ENCODE measurements at regions not wholly inside any gene's neighbourhood (a gene's known extent, or its start where the extent isn't known, plus 50 kb on each side); places are given as distances from the start of the nearest gene placed in this dataset.
A peak's percentile ranks its signal among the peaks of the same experiment; 100 is the strongest.
"Not testable (repeated sequence)": the region's sequence is repeated elsewhere in the genome, so short reads cannot be mapped to it uniquely, and the experiment has no call there.

DNA sequence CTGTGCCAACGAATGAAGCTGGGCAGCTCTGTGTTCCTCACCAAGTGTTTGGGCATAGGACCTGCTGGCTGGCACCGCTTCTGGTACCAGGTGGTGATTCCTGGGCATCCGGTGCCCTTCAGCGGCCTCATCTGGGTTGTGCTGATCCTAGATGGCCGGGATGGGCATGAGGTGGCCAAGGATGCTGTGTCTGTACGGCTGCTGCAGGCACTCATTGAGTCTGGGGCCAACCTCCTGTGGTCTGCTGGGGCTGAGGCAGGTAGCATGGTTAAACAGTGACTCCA lies 96.1 kb upstream of the PLEKHM1 start:
- DNase-seq (ENCODE audit: low spot score) = not testable (repeated sequence)

- DNase-seq (ENCODE audit: low spot score) = peak; percentile 83
These were observed 102.0 kb upstream of the PLEKHM1 start for GRCh38 chr17:45592433-45592923.

DNA sequence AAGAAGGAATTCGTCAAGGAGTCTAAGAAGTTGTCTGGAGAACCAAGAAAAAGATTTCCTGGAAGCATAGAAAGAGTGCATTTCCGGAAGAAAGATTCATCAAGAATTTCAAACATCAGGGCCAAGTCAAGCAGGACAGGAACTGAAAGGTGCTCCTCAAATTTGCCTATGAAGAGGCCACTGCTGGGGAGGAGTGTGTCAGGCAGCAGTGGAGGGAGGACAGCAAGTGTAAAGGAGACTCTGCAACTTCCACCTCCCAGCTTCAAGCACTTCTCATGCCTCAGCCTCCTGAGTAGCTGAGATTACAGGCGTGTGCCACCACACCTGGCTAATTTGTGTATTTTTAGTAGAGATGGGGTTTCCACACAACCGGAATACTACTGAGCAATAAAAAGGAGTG lies 105.8 kb upstream of the PLEKHM1 start:
- DNase-seq (ENCODE audit: low spot score) = peak; percentile 25

GRCh38 chr17:45600052-45601012 lies 109.8 kb upstream of the PLEKHM1 start:
- not testable (repeated sequence) for DNase-seq (ENCODE audit: low spot score)

GRCh38 chr17:45601013-45601412 lies 110.5 kb upstream of the PLEKHM1 start:
- DNase-seq (ENCODE audit: low spot score) = not testable (repeated sequence)

DNA sequence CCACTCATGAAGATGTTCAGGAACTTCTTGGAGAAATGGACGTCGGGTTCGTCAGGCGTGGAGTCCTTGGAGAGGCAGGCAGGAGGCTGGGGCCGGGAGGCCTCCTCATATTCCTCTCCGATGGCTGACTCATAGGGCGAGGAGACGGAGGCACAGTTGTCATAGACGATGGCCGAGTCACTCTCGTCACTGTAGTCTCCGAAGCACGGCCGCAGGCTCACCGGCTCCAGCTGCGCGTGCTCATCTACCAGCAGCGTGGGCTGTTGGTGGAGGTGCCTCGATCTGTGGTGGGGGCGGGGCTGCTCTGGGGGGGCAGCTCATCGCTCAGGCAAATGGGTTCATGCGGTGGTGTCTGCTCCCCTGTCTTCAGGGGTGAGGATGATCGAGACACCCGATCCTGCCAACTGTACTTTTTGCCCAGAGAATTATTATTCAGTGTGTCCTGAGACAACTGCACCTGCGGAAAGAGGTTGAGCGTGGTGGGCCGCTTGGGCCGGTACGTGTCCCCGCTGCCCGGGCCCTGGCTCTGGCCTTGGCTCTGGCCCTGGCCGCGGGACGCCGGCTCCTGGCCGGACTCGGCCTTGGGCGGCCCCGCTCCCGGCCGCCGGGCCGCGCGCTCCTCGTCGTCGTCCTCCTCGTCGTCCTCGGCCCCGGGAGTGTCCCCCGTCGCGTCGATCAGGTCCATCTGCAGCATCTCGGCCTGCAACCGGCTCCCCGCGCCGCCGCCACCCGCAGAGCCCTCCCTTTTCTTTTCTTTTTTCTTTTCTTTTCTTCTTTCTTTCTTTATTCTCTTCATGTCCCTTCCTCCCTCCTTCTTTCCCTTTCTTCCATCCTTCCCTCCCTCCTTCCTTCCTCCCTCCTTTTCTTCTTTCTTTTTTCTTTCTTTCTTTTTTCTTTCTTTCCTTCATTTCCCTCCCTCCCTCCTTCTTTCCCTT lies 111.4 kb upstream of the PLEKHM1 start:
- DNase-seq (ENCODE audit: low spot score) = not testable (repeated sequence)

GRCh38 chr17:45605751-45606150 lies 115.2 kb upstream of the PLEKHM1 start:
- DNase-seq (ENCODE audit: low spot score) = not testable (repeated sequence)

DNA sequence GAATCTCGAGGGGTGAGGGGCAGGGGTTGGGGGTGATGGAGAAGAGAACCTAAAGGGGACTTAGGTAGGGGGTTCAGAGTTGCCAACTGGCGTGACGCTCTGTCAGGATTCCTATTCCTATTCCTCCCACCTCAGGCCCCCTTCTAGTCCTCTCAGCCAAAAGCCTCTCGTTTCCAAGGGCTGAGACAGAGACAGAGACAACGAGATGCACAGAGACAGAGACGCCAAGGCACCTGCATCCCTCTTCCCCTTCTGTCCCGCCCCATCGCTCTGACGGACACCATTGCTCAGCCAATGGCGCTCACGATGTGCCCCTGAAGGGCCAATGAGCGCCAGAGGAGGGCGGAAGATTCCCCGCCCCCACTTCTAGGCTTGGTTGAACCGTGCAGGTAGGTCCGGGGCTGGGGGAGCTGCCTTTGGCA lies 129.5 kb upstream of the PLEKHM1 start:
- peak; percentile 79 for DNase-seq (ENCODE audit: low spot score)

GRCh38 chr17:45620468-45620867 lies 129.9 kb upstream of the PLEKHM1 start:
- DNase-seq (ENCODE audit: low spot score) = not testable (repeated sequence)

GRCh38 chr17:45621087-45621486 lies 130.6 kb upstream of the PLEKHM1 start:
- not testable (repeated sequence) for DNase-seq (ENCODE audit: low spot score)

GRCh38 chr17:45622295-45622694 lies 131.8 kb upstream of the PLEKHM1 start:
- DNase-seq (ENCODE audit: low spot score) = not testable (repeated sequence)

DNA sequence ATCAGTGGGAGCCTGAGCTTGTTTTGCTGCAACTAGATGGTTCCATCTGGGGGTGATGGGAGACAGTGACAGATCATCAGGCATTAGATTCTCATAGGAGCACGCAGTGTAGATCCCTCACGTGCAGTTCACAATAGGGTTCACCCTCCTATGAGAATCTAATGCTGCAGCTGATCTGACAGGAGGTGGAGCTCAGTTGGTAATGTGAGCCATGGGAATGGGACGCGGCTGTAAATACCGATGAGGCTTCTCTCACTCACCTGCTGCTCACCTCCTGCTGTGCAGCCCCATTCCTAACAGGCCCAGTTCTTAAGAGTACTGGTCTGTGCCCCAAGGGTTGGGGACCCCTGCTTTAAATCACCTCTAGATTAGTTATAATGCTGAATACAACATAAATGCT lies 137.5 kb upstream of the PLEKHM1 start:
- no peak for DNase-seq (ENCODE audit: low spot score)

DNA sequence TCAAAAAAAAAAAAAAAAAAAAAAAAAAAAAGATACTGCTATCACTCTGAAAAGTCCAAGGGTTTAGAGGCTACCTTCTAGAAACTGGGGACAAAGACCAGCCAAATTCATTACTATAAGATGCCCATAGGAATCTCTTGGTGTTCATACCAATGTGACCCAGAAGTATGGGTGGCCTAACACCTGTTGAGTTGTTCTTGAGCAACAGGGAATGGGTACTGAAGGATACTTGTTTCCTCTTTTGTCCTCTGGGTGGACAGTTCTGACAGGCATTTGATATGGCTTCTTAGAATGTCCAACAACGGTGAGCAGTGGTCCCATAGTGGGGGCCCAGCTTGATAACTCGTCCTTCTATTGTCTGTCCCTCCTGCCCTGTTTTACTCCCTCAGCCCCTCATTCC lies 141.4 kb upstream of the PLEKHM1 start:
- DNase-seq (ENCODE audit: low spot score) = no peak

GRCh38 chr17:45639297-45639849 lies 144.7 kb upstream of the CRHR1 start:
- DNase-seq (ENCODE audit: low spot score) = no peak

DNA sequence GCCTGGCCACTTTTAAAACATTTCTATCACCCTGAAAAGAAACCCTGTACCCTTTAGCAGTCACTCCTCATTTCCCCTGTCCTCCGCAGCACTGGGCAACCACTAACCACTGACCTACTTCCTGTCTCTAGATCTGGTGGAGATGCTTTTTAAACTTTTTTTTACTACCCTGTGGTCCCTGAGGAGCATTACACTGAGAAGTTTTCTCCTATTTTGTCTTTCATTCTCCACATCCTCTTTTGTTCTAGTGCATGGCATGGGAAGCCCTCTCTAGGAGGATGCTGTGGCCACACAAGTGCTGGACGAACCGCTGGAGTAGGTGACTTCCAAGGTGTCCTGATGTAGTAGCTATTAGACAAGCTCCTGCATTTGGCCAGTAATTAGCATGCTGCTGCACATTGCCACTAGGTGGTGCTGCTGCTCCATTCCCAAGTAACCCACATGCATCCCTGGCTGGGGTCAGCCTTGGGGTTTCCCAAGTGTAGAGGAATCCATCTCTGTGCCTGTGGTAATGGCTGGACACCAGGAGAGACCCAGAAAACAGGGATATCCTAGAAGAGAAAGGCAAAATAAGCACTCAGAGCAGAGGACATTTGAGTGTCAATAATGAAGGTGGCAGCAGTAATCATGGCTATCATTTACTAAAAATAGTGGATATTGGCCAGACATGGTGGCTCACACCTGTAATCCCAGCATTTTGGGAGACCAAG lies 143.8 kb upstream of the CRHR1 start:
- peak; percentile 79 for DNase-seq (ENCODE audit: low spot score)

GRCh38 chr17:45641541-45641940 lies 142.6 kb upstream of the CRHR1 start:
- DNase-seq (ENCODE audit: low spot score) = no peak

GRCh38 chr17:45643591-45643990 lies 140.5 kb upstream of the CRHR1 start:
- no peak for DNase-seq (ENCODE audit: low spot score)

DNA sequence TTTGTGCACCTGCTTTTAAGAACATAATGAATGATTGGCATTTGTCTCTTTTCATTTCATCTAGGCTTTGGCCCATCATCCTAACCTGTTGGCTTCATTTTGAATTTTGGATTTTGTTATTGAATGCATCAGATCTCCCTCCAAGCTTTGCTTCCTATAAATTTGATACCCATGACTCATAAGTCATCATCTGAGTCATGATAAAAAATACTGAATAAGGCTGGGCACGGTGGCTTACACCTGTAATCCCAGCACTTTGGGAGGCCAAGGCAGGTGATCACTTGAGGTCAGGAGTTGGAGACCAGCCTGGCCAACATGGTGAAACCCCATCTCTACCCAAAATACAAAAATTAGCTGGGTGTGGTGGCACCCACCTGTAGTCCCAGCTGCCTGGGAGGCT lies 139.5 kb upstream of the CRHR1 start:
- DNase-seq (ENCODE audit: low spot score) = not testable (repeated sequence)

- DNase-seq (ENCODE audit: low spot score) = no peak
These were observed 138.8 kb upstream of the CRHR1 start for GRCh38 chr17:45645330-45645729.

GRCh38 chr17:45646288-45646988 lies 137.7 kb upstream of the CRHR1 start:
- DNase-seq (ENCODE audit: low spot score) = no peak

- peak; percentile 20 for DNase-seq (ENCODE audit: low spot score)
These were observed 135.5 kb upstream of the CRHR1 start for GRCh38 chr17:45648642-45649041.
